ENCODE measurements at regions not wholly inside any gene's neighbourhood (a gene's known extent, or its start where the extent isn't known, plus 50 kb on each side); places are given as distances from the start of the nearest gene placed in this dataset.
A peak's percentile ranks its signal among the peaks of the same experiment; 100 is the strongest.
"Not testable (repeated sequence)": the region's sequence is repeated elsewhere in the genome, so short reads cannot be mapped to it uniquely, and the experiment has no call there.

DNA sequence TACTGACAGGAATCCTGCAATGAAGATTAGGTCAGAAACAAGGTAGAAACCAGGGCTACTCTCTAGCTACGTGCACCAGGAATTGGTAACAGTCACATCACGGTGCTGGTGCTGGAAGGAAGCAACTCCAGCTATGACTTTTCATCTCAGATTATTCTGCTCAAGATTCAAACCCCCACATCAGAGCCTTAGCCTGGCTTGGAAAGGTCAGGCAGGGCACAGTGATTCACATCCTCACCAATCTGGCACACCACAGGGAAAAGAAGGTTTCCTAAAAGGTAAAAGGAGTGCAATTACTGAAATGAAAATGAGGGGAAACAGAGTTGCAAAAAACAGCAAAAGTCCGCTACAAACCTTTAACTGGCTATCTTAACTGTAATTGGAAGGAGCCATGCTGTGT is 240.2 kb upstream of the NPSR1 start:
- Histone ChIP-seq H3K27ac (no peak overlapping the region), H3K9me3 (replicated peaks) (no peaks in the 10 kb centered on the region), H3K4me3 (no peak overlapping the region), H3K27me3 (no peaks in the 10 kb centered on the region), H3K4me1 (no peaks in the 10 kb centered on the region), H3K36me3 (no peaks in the 10 kb centered on the region)
- DNase-seq, result no peak

DNA sequence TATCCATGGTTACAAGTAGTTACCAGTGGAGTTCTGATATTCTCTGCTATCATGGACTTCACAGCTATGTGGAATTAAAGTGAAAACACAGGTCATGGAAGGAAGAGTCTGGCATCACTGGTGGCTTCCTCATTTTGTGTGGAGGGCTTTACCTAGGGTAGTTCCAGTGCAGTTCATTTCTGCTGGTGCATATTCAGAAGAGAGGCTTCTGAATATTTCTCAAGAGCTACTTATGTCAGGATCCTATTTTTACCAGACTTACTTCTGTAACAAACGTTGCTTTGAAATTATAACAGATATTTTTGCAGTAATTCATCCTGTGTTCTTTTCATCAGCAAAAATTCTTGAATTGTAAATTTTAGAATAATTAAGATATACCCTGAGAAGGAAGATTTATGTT is 236.5 kb upstream of the NPSR1 start:
- no peak overlapping the region for H3K4me3 ChIP-seq
- H3K27ac ChIP-seq, result no peak overlapping the region
- DNase-seq, result no peak
- H3K27me3 ChIP-seq, result no peaks in the 10 kb centered on the region
- no peaks in the 10 kb centered on the region for H3K36me3 ChIP-seq
- no peaks in the 10 kb centered on the region for H3K4me1 ChIP-seq
- no peaks in the 10 kb centered on the region for H3K9me3 ChIP-seq (replicated peaks)

DNA sequence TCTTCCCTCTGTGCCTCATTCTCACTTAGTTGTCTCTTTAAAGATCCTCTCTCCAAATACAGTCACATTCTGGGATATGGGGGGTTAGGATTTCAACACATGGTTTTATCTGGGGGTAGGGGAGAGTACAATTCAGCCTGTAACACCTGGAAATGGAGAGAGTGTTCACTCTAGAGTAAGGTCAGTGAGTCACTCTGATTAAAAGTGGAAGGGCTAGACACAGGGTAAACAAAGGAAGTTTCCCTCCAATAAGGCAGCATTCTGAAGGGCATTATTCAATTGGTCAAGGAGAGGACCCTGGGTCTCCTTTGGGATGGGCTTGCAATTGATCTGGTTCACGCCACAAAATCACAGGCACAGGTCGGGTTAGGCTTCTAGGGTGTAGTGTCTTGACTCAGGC is 232.8 kb upstream of the NPSR1 start:
- Histone ChIP-seq H3K27ac (no peak overlapping the region), H3K27me3 (no peaks in the 10 kb centered on the region), H3K36me3 (no peaks in the 10 kb centered on the region), H3K9me3 (replicated peaks) (no peaks in the 10 kb centered on the region), H3K4me3 (no peak overlapping the region), H3K4me1 (no peaks in the 10 kb centered on the region)
- DNase-seq, result no peak

- no peak overlapping the region for H3K4me3 ChIP-seq
- no peaks in the 10 kb centered on the region for H3K9me3 ChIP-seq (replicated peaks)
- no peaks in the 10 kb centered on the region for H3K4me1 ChIP-seq
- H3K36me3 ChIP-seq, result no peaks in the 10 kb centered on the region
- no peak overlapping the region for H3K27ac ChIP-seq
- H3K27me3 ChIP-seq, result no peaks in the 10 kb centered on the region
- DNase-seq, result no peak
Measured at GRCh38 chr7:34425631-34426384, 232.2 kb upstream of the NPSR1 start.

- no peaks in the 10 kb centered on the region for H3K4me1 ChIP-seq
- no peak overlapping the region for H3K27ac ChIP-seq
- no peaks in the 10 kb centered on the region; the same call in 1 of the 2 replicates for H3K27me3 ChIP-seq
- H3K4me3 ChIP-seq, result no peak overlapping the region
- H3K36me3 ChIP-seq, result no peaks in the 10 kb centered on the region
- peak; percentile 11 to 28 for DNase-seq
- no peaks in the 10 kb centered on the region for H3K9me3 ChIP-seq (replicated peaks)
Measured at GRCh38 chr7:34430456-34430855, 227.6 kb upstream of the NPSR1 start.

DNA sequence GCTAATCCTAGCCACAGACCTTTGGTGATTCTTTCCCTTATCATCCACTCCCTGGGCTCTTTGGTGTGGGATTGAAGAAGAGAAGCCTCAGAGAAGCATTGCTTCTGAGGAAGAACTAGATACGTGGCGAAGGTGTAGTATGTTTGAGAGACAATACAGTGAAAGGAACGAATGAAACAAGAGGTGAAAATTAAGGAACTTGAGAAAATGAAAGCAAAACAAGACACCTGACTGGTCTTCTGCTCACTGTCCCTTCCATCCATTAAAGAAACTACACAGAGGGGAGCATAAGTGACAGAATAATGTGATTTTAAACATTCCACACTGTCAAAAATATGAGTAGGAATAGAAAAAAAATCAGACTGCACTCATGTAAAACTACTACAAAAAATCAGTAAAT is 219.6 kb upstream of the NPSR1 start:
- H3K27ac ChIP-seq, result no peak overlapping the region
- no peaks in the 10 kb centered on the region for H3K9me3 ChIP-seq (replicated peaks)
- no peak overlapping the region for H3K4me3 ChIP-seq
- H3K4me1 ChIP-seq, result no peaks in the 10 kb centered on the region
- no peaks in the 10 kb centered on the region for H3K27me3 ChIP-seq
- no peak for DNase-seq
- H3K36me3 ChIP-seq, result no peaks in the 10 kb centered on the region

- Histone ChIP-seq H3K27me3 (no peaks in the 10 kb centered on the region; the same call in 1 of the 2 replicates), H3K36me3 (no peaks in the 10 kb centered on the region), H3K4me3 (no peak overlapping the region), H3K27ac (no peak overlapping the region), H3K4me1 (no peaks in the 10 kb centered on the region), H3K9me3 (replicated peaks) (no peaks in the 10 kb centered on the region)
- no peak for DNase-seq
Measured at GRCh38 chr7:34445653-34446052, 212.4 kb upstream of the NPSR1 start.

GRCh38 chr7:34448531-34448930 is 209.5 kb upstream of the NPSR1 start:
- DNase-seq; H3K27me3 ChIP-seq; H3K4me1 ChIP-seq; H3K9me3 ChIP-seq (replicated peaks); H3K36me3 ChIP-seq; H3K4me3 ChIP-seq; H3K27ac ChIP-seq: not testable (repeated sequence)

GRCh38 chr7:34449765-34450164 is 208.3 kb upstream of the NPSR1 start:
- no peaks in the 10 kb centered on the region for H3K4me1 ChIP-seq
- DNase-seq, result no peak
- H3K27ac ChIP-seq, result no peak overlapping the region

GRCh38 chr7:34451183-34451582 is 206.8 kb upstream of the NPSR1 start:
- no peaks in the 10 kb centered on the region for H3K36me3 ChIP-seq
- no peak for DNase-seq
- H3K4me3 ChIP-seq, result no peak overlapping the region
- H3K27me3 ChIP-seq, result peaks cover 3% of the 10 kb centered on the region; the same call in 1 of the 2 replicates
- H3K9me3 ChIP-seq (replicated peaks), result no peaks in the 10 kb centered on the region; the same call in 1 of the 2 replicates
- no peaks in the 10 kb centered on the region for H3K4me1 ChIP-seq
- no peak overlapping the region for H3K27ac ChIP-seq

More at GRCh38 chr7:34449765-34450164, 208.3 kb upstream of the NPSR1 start:
- H3K27me3 ChIP-seq, result peaks cover 3% of the 10 kb centered on the region; the same call in 1 of the 2 replicates
- H3K36me3 ChIP-seq, result no peaks in the 10 kb centered on the region
- no peaks in the 10 kb centered on the region for H3K9me3 ChIP-seq (replicated peaks)
- no peak overlapping the region for H3K4me3 ChIP-seq

DNA sequence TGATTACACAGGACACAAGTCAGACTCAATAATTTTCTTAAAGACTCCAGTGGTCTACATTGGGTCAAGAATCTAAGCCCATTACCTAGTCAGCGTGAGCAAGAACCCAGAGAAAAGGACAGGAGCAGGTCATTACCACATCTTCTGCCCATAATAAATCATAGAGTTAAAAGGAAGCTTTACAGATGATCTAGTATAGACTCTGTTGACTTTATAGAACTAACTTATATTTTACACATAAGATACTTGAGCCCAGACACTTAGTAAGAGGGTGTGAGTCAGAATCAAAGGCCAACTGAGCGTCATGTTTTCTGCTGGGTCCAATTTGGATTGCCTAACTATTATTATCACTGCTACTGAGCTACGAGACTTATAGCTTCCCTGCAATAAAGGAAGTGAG is 206.1 kb upstream of the NPSR1 start:
- Histone ChIP-seq H3K27me3 (peaks cover 3% of the 10 kb centered on the region; the same call in 1 of the 2 replicates), H3K27ac (no peak overlapping the region), H3K4me3 (no peak overlapping the region), H3K4me1 (no peaks in the 10 kb centered on the region), H3K9me3 (replicated peaks) (no peaks in the 10 kb centered on the region; the same call in 1 of the 2 replicates), H3K36me3 (no peaks in the 10 kb centered on the region)
- no peak for DNase-seq

GRCh38 chr7:34452363-34452762 is 205.7 kb upstream of the NPSR1 start:
- Histone ChIP-seq H3K4me3 (no peak overlapping the region), H3K27me3 (peaks cover 3% of the 10 kb centered on the region; the same call in 1 of the 2 replicates), H3K9me3 (replicated peaks) (no peaks in the 10 kb centered on the region; the same call in 1 of the 2 replicates), H3K27ac (no peak overlapping the region), H3K4me1 (no peaks in the 10 kb centered on the region), H3K36me3 (no peaks in the 10 kb centered on the region)
- DNase-seq, result no peak

DNA sequence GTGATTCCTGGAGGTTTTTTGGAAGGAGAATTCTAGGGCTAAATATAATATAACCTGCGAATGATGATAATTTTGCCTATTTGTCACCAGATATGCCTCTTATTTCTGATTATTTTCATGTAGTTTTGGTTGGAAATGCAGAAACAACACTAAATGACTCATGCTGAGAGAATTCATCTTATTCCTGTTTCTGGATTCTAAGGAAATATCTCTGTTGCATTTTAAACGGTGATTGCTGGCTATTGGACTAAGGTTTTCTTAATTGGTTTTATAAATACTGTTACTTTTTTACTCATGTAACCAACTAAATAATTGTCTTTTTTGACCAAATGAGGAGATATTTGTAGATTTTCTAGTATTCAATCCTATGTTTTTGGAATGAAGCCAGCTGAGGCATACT is 204.9 kb upstream of the NPSR1 start:
- Histone ChIP-seq H3K27me3 (peaks cover 3% of the 10 kb centered on the region; the same call in 1 of the 2 replicates), H3K27ac (no peak overlapping the region), H3K9me3 (replicated peaks) (no peaks in the 10 kb centered on the region; the same call in 1 of the 2 replicates), H3K36me3 (no peaks in the 10 kb centered on the region), H3K4me1 (no peaks in the 10 kb centered on the region), H3K4me3 (no peak overlapping the region)
- DNase-seq, result no peak

- H3K27ac ChIP-seq, result no peak overlapping the region
Measured at GRCh38 chr7:34454381-34454780, 203.6 kb upstream of the NPSR1 start.

GRCh38 chr7:34457329-34457728 is 200.7 kb upstream of the NPSR1 start:
- Histone ChIP-seq H3K27ac (no peak overlapping the region), H3K27me3 (peaks cover 3% of the 10 kb centered on the region; the same call in 1 of the 2 replicates), H3K9me3 (replicated peaks) (no peaks in the 10 kb centered on the region; the same call in 1 of the 2 replicates), H3K36me3 (no peaks in the 10 kb centered on the region), H3K4me1 (no peaks in the 10 kb centered on the region), H3K4me3 (no peak overlapping the region)
- no peak for DNase-seq

More at GRCh38 chr7:34454381-34454780, 203.6 kb upstream of the NPSR1 start:
- Histone ChIP-seq H3K36me3 (no peaks in the 10 kb centered on the region), H3K9me3 (replicated peaks) (no peaks in the 10 kb centered on the region; the same call in 1 of the 2 replicates), H3K27me3 (peaks cover 3% of the 10 kb centered on the region; the same call in 1 of the 2 replicates), H3K4me1 (no peaks in the 10 kb centered on the region), H3K4me3 (no peak overlapping the region)
- DNase-seq, result no peak

GRCh38 chr7:34463830-34464229 is 194.2 kb upstream of the NPSR1 start:
- no peaks in the 10 kb centered on the region for H3K4me1 ChIP-seq
- no peak for DNase-seq
- no peak overlapping the region for H3K27ac ChIP-seq
- H3K4me3 ChIP-seq, result no peak overlapping the region
- H3K27me3 ChIP-seq, result 0 out of 2 replicates have a peak, but pooled peaks cover under 1% of the 10 kb centered on the region
- no peaks in the 10 kb centered on the region for H3K9me3 ChIP-seq (replicated peaks)
- no peaks in the 10 kb centered on the region for H3K36me3 ChIP-seq
